GM21447 (cell line): ENCODE measurements at regions not wholly inside any gene's neighbourhood (a gene's known extent, or its start where the extent isn't known, plus 50 kb on each side); places are given as distances from the start of the nearest gene placed in this dataset.

Experiments used
- ATAC-seq: cut with Tn5 transposase; IDR thresholded peaks from one replicate; pipeline ENCODE4 v1.9.1; 2021; ENCODE audit not compliant: unreplicated experiment

DNA sequence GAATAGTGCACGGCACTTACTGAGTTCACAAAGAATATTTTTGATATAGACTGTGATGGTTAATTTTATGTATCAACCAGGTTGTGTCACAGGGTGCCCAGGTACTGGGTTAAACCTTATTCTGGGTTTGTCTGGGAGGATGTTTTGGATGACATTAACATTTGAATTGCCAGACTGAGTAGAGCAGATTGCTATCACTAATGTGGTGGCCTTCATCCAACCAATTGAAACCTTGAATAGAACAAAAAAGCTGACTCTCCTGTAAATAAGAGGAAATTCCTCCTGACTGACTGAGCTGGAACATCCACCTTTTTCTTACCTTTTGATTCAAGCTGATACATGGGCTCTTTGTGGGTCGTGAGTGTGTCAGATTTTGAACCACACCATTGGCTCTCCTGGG lies 1424.4 kb upstream of the MIR17HG start:
- no peak for ATAC-seq

- ATAC-seq, result no peak
Observed at GRCh38 chr13:89923736-89924135, 1423.8 kb upstream of the MIR17HG start.

DNA sequence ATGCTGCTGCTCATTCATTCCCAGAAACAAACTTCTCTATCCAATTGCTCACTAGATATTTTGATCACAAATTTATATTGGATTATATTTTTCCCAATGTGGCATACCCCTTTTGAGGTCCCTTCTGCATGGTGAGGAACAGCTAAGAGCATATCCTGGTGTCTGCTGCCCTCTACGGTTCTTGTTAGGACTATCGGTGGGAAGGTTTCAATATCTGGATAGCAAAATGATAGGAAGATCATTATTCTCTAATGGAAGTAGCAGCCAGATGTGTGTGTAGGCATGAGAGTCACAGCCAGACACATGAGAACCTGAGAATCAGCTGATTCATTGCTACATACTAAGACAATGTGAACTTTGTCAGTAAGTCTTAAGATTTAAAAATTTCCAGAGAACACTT lies 1422.4 kb upstream of the MIR17HG start:
- no peak for ATAC-seq

- no peak for ATAC-seq
Observed at GRCh38 chr13:89930861-89931260, 1416.6 kb upstream of the MIR17HG start.

GRCh38 chr13:89932902-89933301 lies 1414.6 kb upstream of the MIR17HG start:
- ATAC-seq, result no peak

GRCh38 chr13:89936256-89936655 lies 1411.2 kb upstream of the MIR17HG start:
- ATAC-seq, result no peak

GRCh38 chr13:89937420-89937819 lies 1410.1 kb upstream of the MIR17HG start:
- no peak for ATAC-seq

DNA sequence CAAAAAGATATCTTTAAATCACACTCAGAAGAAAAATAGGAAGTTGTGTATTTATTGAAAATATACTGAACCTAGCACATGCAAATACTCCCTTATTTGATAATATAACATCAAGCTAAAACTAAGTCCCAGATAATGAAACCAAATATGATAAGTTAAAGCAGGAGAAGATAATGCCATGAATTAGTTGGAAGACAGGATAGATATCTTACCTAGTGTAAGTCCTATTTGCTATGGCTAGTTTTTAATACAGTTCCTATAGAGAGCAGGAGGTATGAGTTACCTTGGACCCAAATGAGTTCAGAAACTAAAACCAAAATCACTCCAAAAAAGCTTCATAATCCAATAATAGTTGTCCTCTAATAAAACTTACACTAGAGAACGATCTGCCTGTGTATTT lies 1407.1 kb upstream of the MIR17HG start:
- no peak for ATAC-seq

- no peak for ATAC-seq
Observed at GRCh38 chr13:89943139-89943538, 1404.3 kb upstream of the MIR17HG start.

DNA sequence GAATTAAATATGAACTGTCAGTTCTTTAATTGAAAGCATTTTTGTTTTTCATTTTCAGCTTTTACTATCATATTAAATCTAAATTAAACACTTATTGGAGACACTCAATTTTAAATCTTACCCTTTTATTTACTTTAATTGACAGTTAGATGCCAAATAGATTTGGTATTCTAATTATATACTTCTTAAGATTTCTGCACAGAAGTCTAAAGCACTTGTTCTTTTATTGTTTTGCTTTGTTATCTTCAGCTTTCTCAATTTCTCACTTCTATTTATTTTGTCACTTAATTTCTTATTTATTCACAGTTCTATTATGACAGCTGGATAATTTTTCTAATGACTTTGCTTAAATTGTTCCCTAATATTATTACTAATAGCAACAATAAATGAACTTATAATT lies 1397.3 kb upstream of the MIR17HG start:
- no peak for ATAC-seq

DNA sequence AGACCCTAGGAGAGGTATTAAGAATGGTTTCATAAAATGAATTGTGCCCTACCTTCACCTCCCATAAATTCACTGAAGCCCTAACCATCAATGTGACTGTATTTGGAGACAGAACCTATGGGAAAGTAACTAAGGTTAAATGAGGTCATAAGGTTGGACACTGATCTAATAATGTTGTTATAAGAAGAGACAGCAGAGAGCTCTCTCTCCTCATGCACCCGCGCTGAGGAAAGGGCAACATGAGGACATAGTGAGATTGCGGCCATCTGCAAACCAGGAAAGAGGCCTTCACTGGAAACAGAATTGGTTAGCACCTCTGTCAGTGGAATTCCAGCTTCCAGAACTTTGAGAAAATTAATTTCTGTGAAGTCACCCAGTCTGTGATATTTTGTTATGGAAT lies 1396.1 kb upstream of the MIR17HG start:
- no peak for ATAC-seq

DNA sequence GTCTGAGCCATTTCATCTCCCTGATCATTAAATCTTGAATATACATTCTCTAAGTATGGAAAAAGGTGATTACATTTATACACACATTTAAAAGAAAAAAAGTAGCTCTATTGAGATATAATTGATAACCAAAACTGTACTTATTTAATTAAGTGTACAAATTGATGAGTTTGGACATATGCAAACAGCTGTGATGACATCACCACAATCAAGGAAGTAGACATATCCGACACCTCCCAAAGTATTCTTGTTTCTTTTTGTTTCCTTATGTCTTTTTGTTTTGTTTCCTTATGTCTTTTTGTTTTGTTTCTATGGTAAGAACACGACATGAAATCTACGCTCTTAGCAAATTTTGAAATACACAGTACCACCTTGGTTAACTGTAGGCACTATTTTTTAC lies 1393.9 kb upstream of the MIR17HG start:
- no peak for ATAC-seq

- ATAC-seq, result no peak
Observed at GRCh38 chr13:89955773-89956172, 1391.7 kb upstream of the MIR17HG start.

- ATAC-seq, result no peak
Observed at GRCh38 chr13:89959074-89959473, 1388.4 kb upstream of the MIR17HG start.

- no peak for ATAC-seq
Observed at GRCh38 chr13:89965252-89965651, 1382.2 kb upstream of the MIR17HG start.

DNA sequence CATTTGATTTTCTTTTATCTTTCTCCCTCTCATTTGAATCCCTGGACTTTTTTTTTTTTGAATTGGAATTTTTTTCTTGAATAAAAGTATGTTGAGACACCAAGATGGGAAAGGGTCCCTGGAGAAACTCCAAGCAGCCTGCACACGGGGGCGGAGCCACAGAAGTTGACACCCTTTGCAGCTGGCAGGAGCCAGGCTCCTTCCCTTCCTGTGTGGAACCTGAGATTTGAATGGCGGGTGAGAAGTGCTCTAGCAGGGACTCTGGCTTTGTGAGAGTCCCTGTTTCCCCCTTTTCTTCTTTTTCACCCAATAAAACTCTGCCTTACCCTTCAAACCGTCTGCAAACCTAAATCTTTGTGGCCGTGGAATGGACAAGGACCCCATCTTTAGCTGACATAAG lies 1381.0 kb upstream of the MIR17HG start:
- ATAC-seq, result no peak

DNA sequence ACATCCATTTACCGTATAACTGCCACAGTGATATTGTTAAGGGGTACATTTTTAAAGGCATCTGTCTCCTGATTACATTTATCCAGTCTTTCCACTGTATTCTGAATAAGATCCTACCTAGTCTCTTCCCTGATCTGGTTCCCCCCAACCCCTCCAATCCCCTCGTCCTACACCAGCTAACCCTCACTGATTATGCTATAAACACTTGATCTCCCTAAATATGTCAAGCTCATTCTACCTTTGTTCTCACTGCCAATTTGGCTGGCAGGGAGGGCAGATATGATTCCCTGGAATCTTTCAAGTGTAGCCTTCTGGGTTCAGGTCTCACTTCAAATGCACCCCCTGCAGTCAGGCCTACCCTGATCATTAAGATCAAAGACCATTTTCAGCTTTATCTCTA lies 1379.8 kb upstream of the MIR17HG start:
- no peak for ATAC-seq

GRCh38 chr13:89968470-89968869 lies 1379.0 kb upstream of the MIR17HG start:
- ATAC-seq, result no peak

DNA sequence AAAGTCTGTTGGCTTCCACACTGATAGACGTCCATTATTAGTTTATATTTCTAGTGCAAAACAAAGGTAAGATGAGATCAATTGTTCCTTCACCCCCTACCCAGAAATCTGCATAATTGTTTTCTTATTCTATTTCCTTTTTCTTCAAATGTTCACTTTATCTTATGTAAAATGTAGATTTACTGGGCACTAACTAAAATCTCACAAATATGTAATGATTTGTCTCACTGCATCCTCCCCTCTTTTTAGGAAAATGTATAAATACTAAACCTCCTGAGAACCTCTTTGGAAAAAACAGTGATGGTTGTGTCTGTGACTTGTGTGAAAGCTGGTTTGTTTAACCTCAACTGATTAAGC lies 1377.2 kb upstream of the MIR17HG start:
- ATAC-seq, result no peak

DNA sequence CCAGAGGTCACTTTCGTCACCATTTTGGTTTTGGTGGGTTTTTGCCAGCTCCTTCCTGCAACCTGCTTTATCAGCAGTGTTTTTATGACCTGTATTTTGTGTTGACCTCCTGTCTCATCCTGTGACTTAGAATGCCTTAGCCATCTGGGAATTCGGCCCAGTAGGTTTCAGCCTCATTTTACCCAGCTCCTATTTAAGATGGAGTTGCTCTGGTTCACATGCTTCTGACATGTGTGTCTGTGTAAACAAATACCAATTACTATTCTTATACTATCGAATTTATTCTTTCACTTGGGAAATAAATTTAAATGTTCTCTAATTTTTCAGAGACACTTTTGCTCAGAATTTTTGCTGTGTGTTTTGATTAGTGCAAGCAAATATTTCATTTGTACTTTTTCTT lies 1370.3 kb upstream of the MIR17HG start:
- ATAC-seq, result no peak

DNA sequence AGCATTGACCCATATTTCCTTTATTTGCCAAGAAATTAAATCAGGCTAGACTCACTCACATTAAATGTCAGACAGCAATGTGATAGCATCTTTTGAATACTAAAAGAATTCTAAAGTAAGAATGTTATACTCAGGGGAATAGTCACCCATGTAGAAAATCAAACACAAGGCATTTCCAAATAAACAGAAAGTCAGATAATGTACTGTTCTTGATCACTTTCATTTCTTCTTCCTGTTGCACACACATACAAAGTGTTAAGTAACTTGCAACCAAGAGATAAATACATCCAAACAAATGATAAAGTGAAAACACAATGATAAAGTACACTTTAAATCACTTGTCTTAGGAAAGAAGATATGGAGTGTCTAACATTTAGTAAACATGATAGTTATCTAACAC lies 1366.6 kb upstream of the MIR17HG start:
- ATAC-seq, result no peak

DNA sequence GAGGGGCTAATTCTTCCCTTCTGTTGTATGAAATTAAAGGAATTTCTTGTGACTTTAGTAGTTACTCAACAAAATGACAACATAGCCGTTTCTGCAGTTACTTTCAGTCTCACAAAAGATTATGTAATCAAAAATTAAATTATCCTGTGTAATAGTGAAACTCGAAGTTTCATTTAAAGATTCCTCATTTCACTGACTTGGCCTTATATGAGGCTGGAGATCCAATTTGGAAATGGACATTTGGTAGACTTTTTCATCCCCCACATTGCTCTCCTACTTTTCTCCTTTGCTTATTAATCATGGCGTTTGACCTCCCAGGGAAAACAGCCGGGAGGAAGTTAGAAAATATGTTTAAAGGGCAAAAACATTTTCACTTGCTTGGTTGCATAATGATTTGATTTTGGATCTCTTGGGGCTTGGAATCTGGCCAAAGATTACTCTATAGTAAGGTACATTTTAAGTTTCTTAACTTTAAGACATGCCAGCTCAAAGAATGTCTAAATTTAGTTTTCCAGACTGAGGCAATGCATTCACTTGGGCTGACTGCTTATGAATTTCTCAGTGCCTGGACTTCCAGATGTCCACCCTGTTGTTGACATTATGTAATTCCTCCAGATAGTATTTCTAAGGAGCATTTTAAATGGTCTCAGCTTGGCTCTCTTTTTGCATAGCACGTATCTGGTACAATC lies 1364.9 kb upstream of the MIR17HG start:
- ATAC-seq, result no peak

DNA sequence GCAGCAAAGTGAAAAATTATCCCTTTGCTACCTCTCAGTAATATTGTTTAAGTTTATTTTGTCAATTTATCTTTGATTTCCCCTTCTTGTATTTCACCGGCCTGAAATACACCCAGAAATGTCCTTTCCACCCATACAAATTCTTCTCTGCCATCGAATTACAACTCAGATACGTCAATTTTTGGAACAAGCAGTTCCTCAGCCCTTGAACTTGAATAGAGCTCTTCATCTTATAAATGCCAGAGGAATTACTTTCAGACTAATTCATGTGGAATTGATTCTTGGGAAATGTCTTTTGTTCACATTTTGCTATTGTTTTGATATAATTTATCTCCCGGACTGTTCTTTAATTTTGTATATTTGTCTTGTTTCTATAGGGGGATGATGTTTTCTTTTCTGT lies 1359.3 kb upstream of the MIR17HG start:
- no peak for ATAC-seq

GRCh38 chr13:90003566-90003965 lies 1343.9 kb upstream of the MIR17HG start:
- no peak for ATAC-seq
